ENCODE measurements at regions not wholly inside any gene's neighbourhood (a gene's known extent, or its start where the extent isn't known, plus 50 kb on each side); places are given as distances from the start of the nearest gene placed in this dataset.

- TF ChIP-seq, protein P1, sequence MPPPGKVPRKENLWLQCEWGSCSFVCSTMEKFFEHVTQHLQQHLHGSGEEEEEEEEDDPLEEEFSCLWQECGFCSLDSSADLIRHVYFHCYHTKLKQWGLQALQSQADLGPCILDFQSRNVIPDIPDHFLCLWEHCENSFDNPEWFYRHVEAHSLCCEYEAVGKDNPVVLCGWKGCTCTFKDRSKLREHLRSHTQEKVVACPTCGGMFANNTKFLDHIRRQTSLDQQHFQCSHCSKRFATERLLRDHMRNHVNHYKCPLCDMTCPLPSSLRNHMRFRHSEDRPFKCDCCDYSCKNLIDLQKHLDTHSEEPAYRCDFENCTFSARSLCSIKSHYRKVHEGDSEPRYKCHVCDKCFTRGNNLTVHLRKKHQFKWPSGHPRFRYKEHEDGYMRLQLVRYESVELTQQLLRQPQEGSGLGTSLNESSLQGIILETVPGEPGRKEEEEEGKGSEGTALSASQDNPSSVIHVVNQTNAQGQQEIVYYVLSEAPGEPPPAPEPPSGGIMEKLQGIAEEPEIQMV (CRISPR knock-in tag; IDR thresholded peaks at IDR 0.05; ENCODE audit: low read depth): no peak
- TF ChIP-seq MAFK (conservative IDR thresholded peaks at IDR 0.05 in 1 of 2, IDR thresholded peaks at IDR 0.05 in 1 of 2; ENCODE audit: low read length in 2 of 2): peak; percentile 72
- peak; percentile 65; the same call in 1 of the 2 replicates for TF ChIP-seq MAFF (IDR thresholded peaks at IDR 0.05; ENCODE audit: low read depth, low read length)
- in situ Hi-C loops (cut with HindIII; ENCODE audit: extremely low pct_ligation_motif_present, low pct_unique_long_range_greater_than_20kb) (no loop called here), intact Hi-C loops (cut with micrococcal nuclease; ENCODE audit: unreplicated experiment) (no loop called here)
- no peak overlapping the region for H3K9ac ChIP-seq (ENCODE audit: insufficient read depth, low read depth, low read length)
- FAIRE-seq: no peak
- no TSS peak for BruUV-seq (replicated peaks)
- H3K4me1 ChIP-seq (ENCODE audit: insufficient read depth, low read length): no peaks in the 10 kb centered on the region
- H3K79me2 ChIP-seq (ENCODE audit: insufficient read depth, low read length): no peaks in the 10 kb centered on the region
- WGBS (ENCODE audit: low lambda C conversion rate): 1% methylated on average over 2 of the region's 2 CpGs
- no peaks in the 10 kb centered on the region; a peak in 1 of 5 replicates for H3K27me3 ChIP-seq (ENCODE audit: control insufficient read depth in 1 of 2, insufficient read depth in 2 of 2, low read length in 2 of 2)
- no peak overlapping the region for H3K4me3 ChIP-seq (replicated peaks in 1 of 3; ENCODE audit: insufficient read depth in 1 of 3, low read depth in 2 of 3, low read length in 3 of 3)
- H2AFZ ChIP-seq (ENCODE audit: low read length): no peak overlapping the region
- no peaks in the 10 kb centered on the region for H3K9me3 ChIP-seq (ENCODE audit: low read length)
- no peaks in the 10 kb centered on the region for H3K36me3 ChIP-seq (replicated peaks in 1 of 2; ENCODE audit: control insufficient read depth in 1 of 2, insufficient read depth in 2 of 2, low read length in 2 of 2)
- POLR2A ChIA-PET: no interaction called here
- H3K27ac ChIP-seq (ENCODE audit: extremely low read length, insufficient read depth, low read length): no peak overlapping the region
- H3K4me2 ChIP-seq (ENCODE audit: low read depth, low read length): no peak overlapping the region
- H4K20me1 ChIP-seq (ENCODE audit: insufficient read depth, low read length): no peaks in the 10 kb centered on the region
- no peak for DNase-seq (ENCODE audit: low spot score)
- CTCF ChIA-PET (ENCODE audit: low intra/inter-chr PET ratio, low total read pairs): no interaction called here
- no peak for ATAC-seq
Observed at GRCh38 chr13:47623862-47624261, 377.2 kb downstream of the SUCLA2 start.

DNA sequence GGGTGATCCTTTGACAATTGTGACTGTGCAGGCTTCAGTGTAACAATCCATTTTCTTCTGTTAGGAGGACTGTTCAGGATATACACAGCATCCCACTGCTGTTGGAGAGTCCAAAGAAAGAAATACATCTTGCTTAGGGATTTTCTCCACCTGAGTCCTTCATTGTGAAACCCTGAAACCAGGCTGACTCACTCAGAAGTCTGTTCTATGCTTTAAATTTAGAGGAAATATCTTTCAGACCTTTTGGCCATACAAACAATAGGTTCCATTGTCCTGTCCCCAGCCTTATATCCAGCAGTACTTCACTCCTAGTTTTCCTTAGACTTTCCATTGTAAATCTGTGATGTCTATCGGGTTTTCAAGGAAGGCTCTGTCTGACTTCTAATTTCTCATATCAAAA, 379.1 kb downstream of the SUCLA2 start:
- Histone ChIP-seq H2AFZ (ENCODE audit: low read length) (no peak overlapping the region), H3K36me3 (replicated peaks in 1 of 2; ENCODE audit: control insufficient read depth in 1 of 2, insufficient read depth in 2 of 2, low read length in 2 of 2) (no peaks in the 10 kb centered on the region), H3K4me2 (ENCODE audit: low read depth, low read length) (no peak overlapping the region), H3K27me3 (ENCODE audit: control insufficient read depth in 1 of 2, insufficient read depth in 2 of 2, low read length in 2 of 2) (no peaks in the 10 kb centered on the region; a peak in 1 of 5 replicates), H3K4me3 (replicated peaks in 1 of 3; ENCODE audit: insufficient read depth in 1 of 3, low read depth in 2 of 3, low read length in 3 of 3) (no peak overlapping the region), H3K4me1 (ENCODE audit: insufficient read depth, low read length) (no peaks in the 10 kb centered on the region), H3K9me3 (ENCODE audit: low read length) (no peaks in the 10 kb centered on the region), H4K20me1 (ENCODE audit: insufficient read depth, low read length) (no peaks in the 10 kb centered on the region), H3K9ac (ENCODE audit: insufficient read depth, low read depth, low read length) (no peak overlapping the region), H3K27ac (ENCODE audit: extremely low read length, insufficient read depth, low read length) (no peak overlapping the region), H3K79me2 (ENCODE audit: insufficient read depth, low read length) (no peaks in the 10 kb centered on the region)
- intact Hi-C loops (cut with micrococcal nuclease; ENCODE audit: unreplicated experiment) (no loop called here), in situ Hi-C loops (cut with HindIII; ENCODE audit: extremely low pct_ligation_motif_present, low pct_unique_long_range_greater_than_20kb) (no loop called here)
- no TSS peak for BruUV-seq (replicated peaks)
- 5% methylated on average over 1 of the region's 1 CpG for WGBS (ENCODE audit: low lambda C conversion rate)
- DNase-seq (ENCODE audit: low spot score): no peak
- ChIA-PET CTCF (ENCODE audit: low intra/inter-chr PET ratio, low total read pairs) (no interaction called here), POLR2A (no interaction called here)
- no peak for TF ChIP-seq TARDBP (CRISPR knock-in tag; IDR thresholded peaks at IDR 0.05)
- no peak for FAIRE-seq
- no peak for ATAC-seq

Measured in HepG2 (cell line).